Smooth muscle cell (in vitro differentiated cells): ENCODE measurements at regions not wholly inside any gene's neighbourhood (a gene's known extent, or its start where the extent isn't known, plus 50 kb on each side); places are given as distances from the start of the nearest gene placed in this dataset.

Experiments
- DNase-seq: peaks from one replicate; lab custom pipeline; 2025; ENCODE audit not compliant: unreplicated experiment; lab: John Stamatoyannopoulos, UW
- H2AFZ ChIP-seq: fragments of 200-600 bp; sonication (generic); 2 replicates; pipeline ENCODE4 v1.6.0; 2016; ENCODE audit warnings: antibody characterized with exemption, low read depth, mild to moderate bottlenecking
- H3F3A ChIP-seq: fragments of 200-600 bp; sonication (generic); 2 replicates; pipeline ENCODE4 v1.6.0; 2017; ENCODE audit warnings: antibody characterized with exemption, low read depth
- H3K27ac ChIP-seq: fragments of 200-600 bp; sonication (generic); 2 replicates; pipeline ENCODE4 v1.5.1; 2016; ENCODE audit warnings: low read depth, mild to moderate bottlenecking
- H3K27me3 ChIP-seq: fragments of 200-600 bp; sonication (generic); 2 replicates; pipeline ENCODE4 v1.6.1; 2016; ENCODE audit warnings: low read depth, mild to moderate bottlenecking
- H3K36me3 ChIP-seq: fragments of 200-600 bp; sonication (generic); 2 replicates; pipeline ENCODE4 v1.5.1; 2016; ENCODE audit warnings: low read depth
- H3K4me1 ChIP-seq: fragments of 200-600 bp; sonication (generic); 2 replicates; pipeline ENCODE4 v1.5.1; 2016; ENCODE audit warnings: low read depth
- H3K4me2 ChIP-seq: fragments of 200-600 bp; sonication (generic); 2 replicates; pipeline ENCODE4 v1.6.0; 2016; ENCODE audit warnings: mild to moderate bottlenecking
- H3K4me3 ChIP-seq: fragments of 200-600 bp; sonication (generic); 2 replicates; pipeline ENCODE4 v1.5.1; 2016; ENCODE audit warnings: mild to moderate bottlenecking
- H3K79me2 ChIP-seq: fragments of 200-600 bp; sonication (generic); 2 replicates; pipeline ENCODE4 v1.6.0; 2016; ENCODE audit warnings: low read depth, mild to moderate bottlenecking
- H3K9ac ChIP-seq: fragments of 200-600 bp; sonication (generic); 2 replicates; pipeline ENCODE4 v1.6.0; 2016; ENCODE audit warnings: low read depth
- H3K9me3 ChIP-seq: fragments of 200-600 bp; sonication (generic); replicated peaks from 2 replicates; pipeline ENCODE4 v1.5.1; 2016; ENCODE audit warnings: low read depth
- H4K20me1 ChIP-seq: fragments of 200-600 bp; sonication (generic); 2 replicates; pipeline ENCODE4 v1.6.0; 2016; ENCODE audit warnings: low read depth
- CTCF ChIP-seq: fragments of 200-600 bp; sonication (generic); IDR thresholded peaks from 2 replicates; pipeline ENCODE4 v1.5.1; 2017; ENCODE audit warnings: borderline replicate concordance, mild to moderate bottlenecking, antibody characterized with exemption; ENCODE audit not compliant: insufficient read depth, poor library complexity, severe bottlenecking
- WGBS: methylation state at CpG from one replicate; pipeline ENCODE4 v1.1.7; 2016; ENCODE audit warnings: low lambda C conversion rate; 5-methylcytosine and 5-hydroxymethylcytosine counted together

GRCh38 chr6:11947575-11947974 lies 64.5 kb upstream of the HIVEP1 start:
- H3K9ac ChIP-seq, result no peak overlapping the region
- H3K27me3 ChIP-seq, result no peaks in the 10 kb centered on the region
- H3K4me2 ChIP-seq, result no peak overlapping the region
- H3K27ac ChIP-seq, result no peak overlapping the region
- H3K4me3 ChIP-seq, result no peak overlapping the region
- DNase-seq, result no peak
- H3K36me3 ChIP-seq, result no peaks in the 10 kb centered on the region
- no peaks in the 10 kb centered on the region for H3K79me2 ChIP-seq
- no peaks in the 10 kb centered on the region for H3K4me1 ChIP-seq
- no peak overlapping the region for H2AFZ ChIP-seq
- no peaks in the 10 kb centered on the region for H3K9me3 ChIP-seq
- H3F3A ChIP-seq, result no peaks in the 10 kb centered on the region
- no peak for TF ChIP-seq CTCF
- H4K20me1 ChIP-seq, result no peaks in the 10 kb centered on the region
- WGBS, result 85% methylated on average over 2 of the region's 2 CpGs

- DNase-seq, result no peak
- H3K4me2 ChIP-seq, result no peak overlapping the region
- no peaks in the 10 kb centered on the region for H3K36me3 ChIP-seq
- H3K9ac ChIP-seq, result no peak overlapping the region
- H3K4me3 ChIP-seq, result no peak overlapping the region
- TF ChIP-seq CTCF, result no peak
- no peaks in the 10 kb centered on the region for H3K27me3 ChIP-seq
- no peak overlapping the region for H2AFZ ChIP-seq
- H3K27ac ChIP-seq, result no peak overlapping the region
- H3K9me3 ChIP-seq, result no peaks in the 10 kb centered on the region
- no peaks in the 10 kb centered on the region for H3F3A ChIP-seq
- no peaks in the 10 kb centered on the region for H3K79me2 ChIP-seq
- H3K4me1 ChIP-seq, result no peaks in the 10 kb centered on the region
- no peaks in the 10 kb centered on the region for H4K20me1 ChIP-seq
- 90% methylated on average over 2 of the region's 2 CpGs for WGBS
Observed at GRCh38 chr6:11947063-11947462, 65.0 kb upstream of the HIVEP1 start.

- no peak for DNase-seq
- Histone ChIP-seq H4K20me1 (no peaks in the 10 kb centered on the region), H3K9ac (no peak overlapping the region), H3K27ac (no peak overlapping the region), H3K79me2 (no peaks in the 10 kb centered on the region), H3K36me3 (no peaks in the 10 kb centered on the region), H3K4me3 (no peak overlapping the region), H3K4me1 (no peaks in the 10 kb centered on the region), H3F3A (no peaks in the 10 kb centered on the region), H2AFZ (no peak overlapping the region), H3K4me2 (no peak overlapping the region), H3K9me3 (no peaks in the 10 kb centered on the region), H3K27me3 (no peaks in the 10 kb centered on the region)
- WGBS, result 85% methylated on average over 1 of the region's 1 CpG
- no peak for TF ChIP-seq CTCF
Observed at GRCh38 chr6:11944111-11944510, 68.0 kb upstream of the HIVEP1 start.

GRCh38 chr6:11943060-11943459 lies 69.1 kb upstream of the HIVEP1 start:
- H3K79me2 ChIP-seq, result no peaks in the 10 kb centered on the region
- WGBS, result 97% methylated on average over 5 of the region's 5 CpGs
- no peaks in the 10 kb centered on the region for H3F3A ChIP-seq
- no peak overlapping the region for H3K27ac ChIP-seq
- H3K27me3 ChIP-seq, result no peaks in the 10 kb centered on the region
- H4K20me1 ChIP-seq, result no peaks in the 10 kb centered on the region
- no peak for TF ChIP-seq CTCF
- H3K4me1 ChIP-seq, result peaks cover 5% of the 10 kb centered on the region
- H3K9me3 ChIP-seq, result no peaks in the 10 kb centered on the region
- no peak overlapping the region for H3K4me3 ChIP-seq
- no peaks in the 10 kb centered on the region for H3K36me3 ChIP-seq
- no peak overlapping the region for H2AFZ ChIP-seq
- DNase-seq, result no peak
- no peak overlapping the region for H3K4me2 ChIP-seq
- H3K9ac ChIP-seq, result no peak overlapping the region
